HCT116 (cell line): ENCODE measurements at regions not wholly inside any gene's neighbourhood (a gene's known extent, or its start where the extent isn't known, plus 50 kb on each side); places are given as distances from the start of the nearest gene placed in this dataset.

Experiments
- ATAC-seq: fragments of 200-7000 bp; cut with Tn5 transposase; 2 replicates; pipeline ENCODE4 v1.9.1; 2020; ENCODE audit warnings: mild to moderate bottlenecking, moderate library complexity
- BruUV-seq: library from RNA; stranded (reverse); fragments of 400-500 nt; replicated peaks from 2 replicates; lab custom pipeline; 2021; lab: Mats Ljungman, UMichigan
- CTCF ChIA-PET: fragments of 300-600 bp; sonication (Branson Sonifier 250); formaldehyde crosslinking; loops from one replicate; lab custom pipeline; 2021; ENCODE audit warnings: antibody characterized with exemption; lab: Charles Lee
- POLR2A ChIA-PET: fragments of 300-600, 350-600 bp; sonication (Branson Sonifier 250); formaldehyde crosslinking; loops from one replicate; lab custom pipeline; 2021; ENCODE audit warnings: antibody characterized with exemption; lab: Charles Lee
- RAD21 ChIA-PET, 2 experiments: fragments of 300-600 bp; sonication (Branson Sonifier 250); formaldehyde crosslinking; loops; one replicate each; lab custom pipeline; 2023; ENCODE audit warnings: low total read pairs in 2 of 2; ENCODE audit not compliant: uncharacterized antibody in 2 of 2, unreplicated experiment in 2 of 2, low non-redundant PET in 1 of 2; lab: Charles Lee
- DNase-seq: peaks from one replicate; pipeline ENCODE4 v3.0.0-alpha.2; 2010; ENCODE audit warnings: low read depth, low spot score
- H2AFZ ChIP-seq: fragments of 200-600 bp; shearing (Covaris generic), sonication (generic); 2 replicates; pipeline ENCODE4 v1.6.1; 2017; ENCODE audit warnings: low read depth, mixed run types, mixed read lengths, antibody characterized with exemption, low read length; ENCODE audit not compliant: poor library complexity, severe bottlenecking
- H3K27ac ChIP-seq: 2 replicates; pipeline ENCODE4 v1.5.1; 2012; ENCODE audit warnings: low read depth, low read length
- H3K27me3 ChIP-seq: fragments of 200-600 bp; sonication (generic); 2 replicates; pipeline ENCODE4 v1.6.1; 2016; ENCODE audit warnings: mixed run types, low read length, mixed read lengths; ENCODE audit not compliant: insufficient read depth
- H3K36me3 ChIP-seq, 2 experiments: fragments of 200-500 bp in 1 of 2; fragments of 200-600 bp in 1 of 2; sonication (Bioruptor generic) in 1 of 2; sonication (generic) in 1 of 2; 2 replicates each; pipeline versions ENCODE4 v1.5.1 to v1.6.1; 2014 to 2016; ENCODE audit warnings: low read length in 2 of 2, inconsistent platforms in 1 of 2, mixed read lengths in 1 of 2, mixed run types in 1 of 2; ENCODE audit not compliant: insufficient read depth in 2 of 2, control insufficient read depth in 1 of 2
- H3K4me1 ChIP-seq, 2 experiments: fragments of 200-600 bp in 1 of 2; sonication (generic) in 1 of 2; 2 replicates each; pipeline versions ENCODE4 v1.5.1 to v1.6.1; 2012 to 2017; ENCODE audit warnings: low read length in 2 of 2, inconsistent platforms in 1 of 2, mild to moderate bottlenecking in 1 of 2, mixed read lengths in 1 of 2, mixed run types in 1 of 2, moderate library complexity in 1 of 2; ENCODE audit not compliant: insufficient read depth in 2 of 2, control insufficient read depth in 1 of 2
- H3K4me2 ChIP-seq: fragments of 200-600 bp; sonication (generic); 2 replicates; pipeline ENCODE4 v1.6.1; 2017; ENCODE audit warnings: mixed run types, low read length, mixed read lengths
- H3K4me3 ChIP-seq, 2 experiments: fragments of 200-600 bp in 1 of 2; sonication (generic) in 1 of 2; replicated peaks in 1 of 2; 2 replicates each; pipeline ENCODE4 v1.5.1; 2011 to 2016; ENCODE audit warnings: low read length in 2 of 2, control low read depth in 1 of 2, low read depth in 1 of 2, mild to moderate bottlenecking in 1 of 2, mixed read lengths in 1 of 2, mixed run types in 1 of 2
- H3K79me2 ChIP-seq: fragments of 200-600 bp; sonication (generic); 2 replicates; pipeline ENCODE4 v1.6.1; 2017; ENCODE audit warnings: mild to moderate bottlenecking, mixed run types, low read length, moderate library complexity, mixed read lengths; ENCODE audit not compliant: insufficient read depth
- H3K9ac ChIP-seq: fragments of 200-600 bp; sonication (generic); 2 replicates; pipeline ENCODE4 v1.6.1; 2016; ENCODE audit warnings: low read length, mixed read lengths
- H3K9me2 ChIP-seq: fragments of 200-600 bp; sonication (generic), shearing (Covaris generic); 2 replicates; pipeline ENCODE4 v1.6.1; 2017; ENCODE audit warnings: mixed run types, mild to moderate bottlenecking, moderate library complexity; ENCODE audit not compliant: insufficient read depth
- H3K9me3 ChIP-seq, 2 experiments: fragments of 200-500 bp in 1 of 2; fragments of 200-600 bp in 1 of 2; sonication (Bioruptor generic) in 1 of 2; sonication (generic) in 1 of 2; 2 replicates each; pipeline ENCODE4 v1.6.1; 2014 to 2017; ENCODE audit warnings: low read length in 2 of 2, mixed read lengths in 2 of 2, inconsistent platforms in 1 of 2, low read depth in 1 of 2, mild to moderate bottlenecking in 1 of 2, mixed run types in 1 of 2, moderate library complexity in 1 of 2; ENCODE audit not compliant: control insufficient read depth in 1 of 2, insufficient read depth in 1 of 2
- H4K20me1 ChIP-seq: fragments of 200-600 bp; sonication (generic), shearing (Covaris generic); 2 replicates; pipeline ENCODE4 v1.6.1; 2017; ENCODE audit warnings: mixed run types, mild to moderate bottlenecking, moderate library complexity; ENCODE audit not compliant: insufficient read depth
- CBX3 ChIP-seq: IDR thresholded peaks from 2 replicates; pipeline ENCODE4 v1.6.1; 2012; ENCODE audit warnings: low read depth
- CEBPB ChIP-seq: IDR thresholded peaks from 2 replicates; pipeline ENCODE4 v1.6.1; 2012; ENCODE audit warnings: low read depth
- JUND ChIP-seq: IDR thresholded peaks from 2 replicates; pipeline ENCODE4 v1.6.1; 2012
- POLR2A ChIP-seq: IDR thresholded peaks from 2 replicates; pipeline ENCODE4 v1.7.0; 2011; ENCODE audit warnings: borderline replicate concordance; ENCODE audit not compliant: insufficient read depth, insufficient read length; ENCODE audit errors: extremely low read depth
- POLR2AphosphoS5 ChIP-seq: IDR thresholded peaks from 2 replicates; pipeline ENCODE4 v1.6.1; 2011; ENCODE audit warnings: mild to moderate bottlenecking, low read depth, low read length, moderate library complexity
- SP1 ChIP-seq: IDR thresholded peaks from 2 replicates; pipeline ENCODE4 v1.6.1; 2012; ENCODE audit warnings: low read depth
- SRF ChIP-seq: IDR thresholded peaks from 2 replicates; pipeline ENCODE4 v1.6.1; 2012; ENCODE audit warnings: low read depth
- TCF7L2 ChIP-seq: IDR thresholded peaks from 2 replicates; pipeline ENCODE4 v1.7.0; 2011; ENCODE audit warnings: borderline replicate concordance, inconsistent platforms; ENCODE audit not compliant: insufficient read depth, insufficient read length; ENCODE audit errors: extremely low read depth
- YY1 ChIP-seq: IDR thresholded peaks from 2 replicates; pipeline ENCODE4 v1.6.1; 2011; ENCODE audit warnings: low read length, low read depth, moderate library complexity, mild to moderate bottlenecking; ENCODE audit not compliant: insufficient replicate concordance; ENCODE audit errors: extremely low read depth
- ZFX ChIP-seq: fragments of 450-650 bp; IDR thresholded peaks from 2 replicates; pipeline ENCODE4 v1.6.1; 2017
- ZNF274 ChIP-seq: fragments of 200-500 bp; sonication (Bioruptor generic); IDR thresholded peaks from 2 replicates; pipeline ENCODE4 v1.6.1; 2014; ENCODE audit warnings: mild to moderate bottlenecking, low read depth, low read length, inconsistent platforms
- intact Hi-C: fragments of 100-400 bp; cut with micrococcal nuclease; formaldehyde crosslinking; loops from 2 replicates; pipeline ENCODE4 v1.10.0; 2022
- TF ChIP-seq, protein P1 (sequence below): IDR thresholded peaks from 2 replicates; pipeline ENCODE4 v1.6.1; 2011; ENCODE audit warnings: mild to moderate bottlenecking, low read length, moderate library complexity; ENCODE audit not compliant: insufficient replicate concordance; ENCODE audit errors: extremely low read depth
- TF ChIP-seq, protein P2 (sequence below): IDR thresholded peaks from 2 replicates; pipeline ENCODE4 v1.6.1; 2012
- TF ChIP-seq, protein P3 (sequence below), 3 experiments: fragments of 200-600 bp in 1 of 3; sonication (generic) in 1 of 3; IDR thresholded peaks in 2 of 3; conservative IDR thresholded peaks in 1 of 3; 2 replicates each; pipeline ENCODE4 v1.5.1; 2012 to 2017; ENCODE audit warnings: low read depth in 2 of 3, low read length in 2 of 3, antibody characterized with exemption in 1 of 3, borderline replicate concordance in 1 of 3, control low read depth in 1 of 3, mild to moderate bottlenecking in 1 of 3, mixed read lengths in 1 of 3, mixed run types in 1 of 3, moderate library complexity in 1 of 3; ENCODE audit not compliant: insufficient read depth in 1 of 3
- TF ChIP-seq, protein P4 (sequence below): IDR thresholded peaks from 2 replicates; pipeline ENCODE4 v1.6.1; 2012

DNA sequence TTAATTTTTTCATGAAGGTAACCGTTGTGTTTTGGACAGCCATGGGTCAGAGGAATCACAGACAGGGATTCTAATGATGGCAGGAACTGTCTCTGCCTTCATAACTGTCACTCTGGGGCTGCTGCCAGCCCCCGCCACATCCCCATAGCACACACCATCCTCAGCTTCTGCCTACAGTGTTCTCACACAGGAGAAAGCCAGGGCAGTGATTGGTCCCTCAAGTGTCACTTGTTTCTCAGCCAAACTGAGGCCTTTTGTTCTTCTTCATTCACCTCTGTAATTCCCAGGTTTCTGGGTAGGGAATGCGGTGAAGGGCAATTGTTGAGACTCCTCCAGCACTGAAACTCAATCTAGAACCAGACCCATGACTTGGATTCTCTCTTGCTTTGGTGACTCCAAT is 65.4 kb upstream of the C3orf80 start:
- CTCF ChIA-PET, result no interaction called here
- Histone ChIP-seq H3K4me1 (no peaks in the 10 kb centered on the region), H3K9me2 (no peaks in the 10 kb centered on the region), H3K27me3 (no peaks in the 10 kb centered on the region), H3K4me2 (no peak overlapping the region), H3K9me3 (no peaks in the 10 kb centered on the region), H3K36me3 (no peaks in the 10 kb centered on the region), H3K27ac (no peak overlapping the region), H4K20me1 (no peaks in the 10 kb centered on the region), H2AFZ (no peak overlapping the region), H3K9ac (no peak overlapping the region), H3K4me3 (no peak overlapping the region), H3K79me2 (no peaks in the 10 kb centered on the region)
- DNase-seq (no peak), ATAC-seq (no peak)
- POLR2A ChIA-PET, result no interaction called here
- RAD21 ChIA-PET, result no interaction called here
- TF ChIP-seq, protein P1, sequence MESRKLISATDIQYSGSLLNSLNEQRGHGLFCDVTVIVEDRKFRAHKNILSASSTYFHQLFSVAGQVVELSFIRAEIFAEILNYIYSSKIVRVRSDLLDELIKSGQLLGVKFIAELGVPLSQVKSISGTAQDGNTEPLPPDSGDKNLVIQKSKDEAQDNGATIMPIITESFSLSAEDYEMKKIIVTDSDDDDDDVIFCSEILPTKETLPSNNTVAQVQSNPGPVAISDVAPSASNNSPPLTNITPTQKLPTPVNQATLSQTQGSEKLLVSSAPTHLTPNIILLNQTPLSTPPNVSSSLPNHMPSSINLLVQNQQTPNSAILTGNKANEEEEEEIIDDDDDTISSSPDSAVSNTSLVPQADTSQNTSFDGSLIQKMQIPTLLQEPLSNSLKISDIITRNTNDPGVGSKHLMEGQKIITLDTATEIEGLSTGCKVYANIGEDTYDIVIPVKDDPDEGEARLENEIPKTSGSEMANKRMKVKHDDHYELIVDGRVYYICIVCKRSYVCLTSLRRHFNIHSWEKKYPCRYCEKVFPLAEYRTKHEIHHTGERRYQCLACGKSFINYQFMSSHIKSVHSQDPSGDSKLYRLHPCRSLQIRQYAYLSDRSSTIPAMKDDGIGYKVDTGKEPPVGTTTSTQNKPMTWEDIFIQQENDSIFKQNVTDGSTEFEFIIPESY, result no peak
- TF ChIP-seq ZNF274, result no peak
- TF ChIP-seq ZFX, result no peak
- TF ChIP-seq JUND, result no peak
- TF ChIP-seq, protein P2, sequence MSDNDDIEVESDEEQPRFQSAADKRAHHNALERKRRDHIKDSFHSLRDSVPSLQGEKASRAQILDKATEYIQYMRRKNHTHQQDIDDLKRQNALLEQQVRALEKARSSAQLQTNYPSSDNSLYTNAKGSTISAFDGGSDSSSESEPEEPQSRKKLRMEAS, result no peak
- TF ChIP-seq TCF7L2, result no peak
- TF ChIP-seq POLR2A, result no peak
- no peak for TF ChIP-seq SRF
- TF ChIP-seq, protein P3, sequence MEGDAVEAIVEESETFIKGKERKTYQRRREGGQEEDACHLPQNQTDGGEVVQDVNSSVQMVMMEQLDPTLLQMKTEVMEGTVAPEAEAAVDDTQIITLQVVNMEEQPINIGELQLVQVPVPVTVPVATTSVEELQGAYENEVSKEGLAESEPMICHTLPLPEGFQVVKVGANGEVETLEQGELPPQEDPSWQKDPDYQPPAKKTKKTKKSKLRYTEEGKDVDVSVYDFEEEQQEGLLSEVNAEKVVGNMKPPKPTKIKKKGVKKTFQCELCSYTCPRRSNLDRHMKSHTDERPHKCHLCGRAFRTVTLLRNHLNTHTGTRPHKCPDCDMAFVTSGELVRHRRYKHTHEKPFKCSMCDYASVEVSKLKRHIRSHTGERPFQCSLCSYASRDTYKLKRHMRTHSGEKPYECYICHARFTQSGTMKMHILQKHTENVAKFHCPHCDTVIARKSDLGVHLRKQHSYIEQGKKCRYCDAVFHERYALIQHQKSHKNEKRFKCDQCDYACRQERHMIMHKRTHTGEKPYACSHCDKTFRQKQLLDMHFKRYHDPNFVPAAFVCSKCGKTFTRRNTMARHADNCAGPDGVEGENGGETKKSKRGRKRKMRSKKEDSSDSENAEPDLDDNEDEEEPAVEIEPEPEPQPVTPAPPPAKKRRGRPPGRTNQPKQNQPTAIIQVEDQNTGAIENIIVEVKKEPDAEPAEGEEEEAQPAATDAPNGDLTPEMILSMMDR (IDR thresholded peaks at IDR 0.05 in 2 of 3, conservative IDR thresholded peaks at IDR 0.05 in 1 of 3; ENCODE audit: borderline replicate concordance in 1 of 3, insufficient read depth in 1 of 3, low read depth in 2 of 3, low read length in 2 of 3), result no peak
- TF ChIP-seq CBX3, result no peak
- TF ChIP-seq, protein P4, sequence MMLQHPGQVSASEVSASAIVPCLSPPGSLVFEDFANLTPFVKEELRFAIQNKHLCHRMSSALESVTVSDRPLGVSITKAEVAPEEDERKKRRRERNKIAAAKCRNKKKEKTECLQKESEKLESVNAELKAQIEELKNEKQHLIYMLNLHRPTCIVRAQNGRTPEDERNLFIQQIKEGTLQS, result no peak
- no peak for TF ChIP-seq SP1
- TF ChIP-seq YY1, result no peak
- TF ChIP-seq CEBPB, result no peak
- TF ChIP-seq POLR2AphosphoS5, result no peak
- intact Hi-C loops, result loop anchor here (5.0 to 10.0 kb wide), 2 partner anchors 327 to 1265 kb away; no protein-coding TSS in a partner anchor
- no TSS peak for BruUV-seq
